Astrocyte of the cerebellum (primary cell): ENCODE measurements at regions not wholly inside any gene's neighbourhood (a gene's known extent, or its start where the extent isn't known, plus 50 kb on each side); places are given as distances from the start of the nearest gene placed in this dataset.

Experiments
- DNase-seq: peaks from one replicate; pipeline ENCODE4 v3.0.0-alpha.2; 2011; ENCODE audit warnings: low read depth
- H3K4me3 ChIP-seq: 2 replicates; pipeline ENCODE4 v1.5.1; 2011; ENCODE audit warnings: mild to moderate bottlenecking, low read depth, low read length, moderate library complexity
- CTCF ChIP-seq: IDR thresholded peaks from 2 replicates; pipeline ENCODE4 v1.5.1; 2012; ENCODE audit warnings: low read length, low read depth, moderate library complexity, mild to moderate bottlenecking; ENCODE audit errors: missing control alignments
- in situ Hi-C: cut with HindIII; loops from 2 replicates; pipeline ENCODE4 v1.10.0; 2017; ENCODE audit warnings: low sequenced_read_pairs

GRCh38 chr4:174170091-174170490, 113.4 kb downstream of the FBXO8 start:
- H3K4me3 ChIP-seq = no peak overlapping the region
- TF ChIP-seq CTCF = no peak
- no peak for DNase-seq
- in situ Hi-C loops = no loop called here

- TF ChIP-seq CTCF = no peak
- in situ Hi-C loops = no loop called here
- no peak for DNase-seq
- no peak overlapping the region for H3K4me3 ChIP-seq
Measured at GRCh38 chr4:174157106-174157607, 126.3 kb downstream of the FBXO8 start.

- in situ Hi-C loops = no loop called here
- TF ChIP-seq CTCF = peak; percentile 77
- no peak overlapping the region for H3K4me3 ChIP-seq
- peak; percentile 26 for DNase-seq
Measured at GRCh38 chr4:174156239-174156826, 127.1 kb downstream of the FBXO8 start.

GRCh38 chr4:174154215-174154854, 129.1 kb downstream of the FBXO8 start:
- in situ Hi-C loops = no loop called here
- peak; percentile 31 for DNase-seq
- no peak overlapping the region for H3K4me3 ChIP-seq
- no peak for TF ChIP-seq CTCF

GRCh38 chr4:174152717-174153466, 130.6 kb downstream of the FBXO8 start:
- H3K4me3 ChIP-seq = no peak overlapping the region
- no peak for TF ChIP-seq CTCF
- in situ Hi-C loops = no loop called here
- DNase-seq = no peak

GRCh38 chr4:174147863-174148262, 135.6 kb downstream of the FBXO8 start:
- in situ Hi-C loops = no loop called here
- no peak for TF ChIP-seq CTCF

More at GRCh38 chr4:174147863-174148262, 135.6 kb downstream of the FBXO8 start:
- no peak overlapping the region for H3K4me3 ChIP-seq
- no peak for DNase-seq
